Tibial nerve (tissue), 4 donors: ENCODE measurements at regions not wholly inside any gene's neighbourhood (a gene's known extent, or its start where the extent isn't known, plus 50 kb on each side); places are given as distances from the start of the nearest gene placed in this dataset.

Experiments
- DNase-seq, 2 donors: peaks; one replicate each; pipeline ENCODE4 v3.0.0-alpha.2; 2019; ENCODE audit warnings: low spot score in 2 of 2
- H3K27ac ChIP-seq, 4 donors: fragments of 200-600 bp; sonication (generic) in 3 of 4; one replicate each; pipeline ENCODE4 v1.5.1; 2017 to 2019; ENCODE audit warnings: mild to moderate bottlenecking in 1 of 4
- H3K27me3 ChIP-seq, 2 donors: fragments of 200-600 bp; sonication (generic) in 1 of 2; one replicate each; pipeline versions ENCODE4 v1.5.1 to v1.6.0; 2017 to 2019
- H3K36me3 ChIP-seq, 3 donors: fragments of 200-600 bp; sonication (generic); one replicate each; pipeline ENCODE4 v1.5.1; 2018 to 2019
- H3K4me1 ChIP-seq, 4 donors: fragments of 200-600 bp; sonication (generic) in 3 of 4; one replicate each; pipeline ENCODE4 v1.5.1; 2017 to 2019
- H3K4me3 ChIP-seq, 4 donors: fragments of 200-600 bp; sonication (generic) in 3 of 4; one replicate each; pipeline ENCODE4 v1.5.1; 2017 to 2019; ENCODE audit warnings: mild to moderate bottlenecking in 1 of 4, moderate library complexity in 1 of 4
- H3K9me3 ChIP-seq, 4 donors: fragments of 200-600 bp; sonication (generic) in 3 of 4; one replicate each; pipeline ENCODE4 v1.5.1; 2017 to 2019
- CTCF ChIP-seq, 5 experiments: fragments of 200-600 bp in 3 of 5; fragments of 450-650 bp in 2 of 5; sonication (generic) in 3 of 5; IDR thresholded peaks; one replicate each; pipeline ENCODE4 v1.5.1; 2016 to 2019; ENCODE audit warnings: antibody characterized with exemption in 5 of 5, mild to moderate bottlenecking in 3 of 5, moderate library complexity in 2 of 5
- EP300 ChIP-seq, 2 donors: sonication (generic); formaldehyde crosslinking; IDR thresholded peaks; one replicate each; pipeline ENCODE4 v1.6.1; 2017; ENCODE audit warnings: antibody characterized with exemption in 2 of 2, mild to moderate bottlenecking in 1 of 2
- POLR2A ChIP-seq, 2 donors: fragments of 450-650 bp; IDR thresholded peaks; one replicate each; pipeline ENCODE4 v1.6.1; 2017; ENCODE audit warnings: antibody characterized with exemption in 2 of 2, mild to moderate bottlenecking in 2 of 2, moderate library complexity in 2 of 2
- WGBS, 2 donors: methylation state at CpG; one replicate each; pipeline ENCODE4 v1.1.5; 2018; 5-methylcytosine and 5-hydroxymethylcytosine counted together

- H3K9me3 ChIP-seq, result no peaks in the 10 kb centered on the region
- H3K27ac ChIP-seq, result no peak overlapping the region
- H3K4me3 ChIP-seq, result no peak overlapping the region
- no peak for TF ChIP-seq EP300 (IDR thresholded peaks at IDR 0.05)
- no peak for TF ChIP-seq CTCF (IDR thresholded peaks at IDR 0.05)
- no peak for TF ChIP-seq POLR2A (IDR thresholded peaks at IDR 0.05)
- no peaks in the 10 kb centered on the region for H3K27me3 ChIP-seq
- H3K36me3 ChIP-seq, result no peaks in the 10 kb centered on the region
- no peak for DNase-seq
- H3K4me1 ChIP-seq, result no peaks in the 10 kb centered on the region
- WGBS, 2 donors, result 32 to 40% methylated on average over 5 of the region's 5 CpGs
Observed at GRCh38 chr16:9232102-9232770, 140.8 kb downstream of the HAPSTR1 start.

- H3K27me3 ChIP-seq, result no peaks in the 10 kb centered on the region
- H3K27ac ChIP-seq, result no peak overlapping the region
- no peaks in the 10 kb centered on the region for H3K4me1 ChIP-seq
- no peaks in the 10 kb centered on the region for H3K9me3 ChIP-seq
- H3K36me3 ChIP-seq, result no peaks in the 10 kb centered on the region
- no peak overlapping the region for H3K4me3 ChIP-seq
- DNase-seq, result no peak
- WGBS, 2 donors, result 48 to 49% methylated on average over 2 of the region's 2 CpGs
- TF ChIP-seq CTCF (IDR thresholded peaks at IDR 0.05) (no peak), EP300 (IDR thresholded peaks at IDR 0.05) (no peak), POLR2A (IDR thresholded peaks at IDR 0.05) (no peak)
Observed at GRCh38 chr16:9235867-9236266, 144.4 kb downstream of the HAPSTR1 start.

GRCh38 chr16:9236319-9236718 lies 144.9 kb downstream of the HAPSTR1 start:
- no peaks in the 10 kb centered on the region for H3K9me3 ChIP-seq
- DNase-seq, result no peak
- no peaks in the 10 kb centered on the region for H3K27me3 ChIP-seq
- no peak overlapping the region for H3K27ac ChIP-seq
- TF ChIP-seq EP300 (IDR thresholded peaks at IDR 0.05), result no peak
- no peak for TF ChIP-seq CTCF (IDR thresholded peaks at IDR 0.05)
- no peak for TF ChIP-seq POLR2A (IDR thresholded peaks at IDR 0.05)
- no peaks in the 10 kb centered on the region for H3K4me1 ChIP-seq
- H3K36me3 ChIP-seq, result no peaks in the 10 kb centered on the region
- WGBS, 2 donors, result 72 to 75% methylated on average over 5 of the region's 5 CpGs
- no peak overlapping the region for H3K4me3 ChIP-seq

GRCh38 chr16:9238346-9238745 lies 146.9 kb downstream of the HAPSTR1 start:
- H3K4me1 ChIP-seq, result no peaks in the 10 kb centered on the region
- no peaks in the 10 kb centered on the region for H3K27me3 ChIP-seq
- TF ChIP-seq CTCF (IDR thresholded peaks at IDR 0.05), result no peak
- no peak for TF ChIP-seq POLR2A (IDR thresholded peaks at IDR 0.05)
- no peak for TF ChIP-seq EP300 (IDR thresholded peaks at IDR 0.05)
- H3K4me3 ChIP-seq, result no peak overlapping the region
- DNase-seq, result no peak
- no peaks in the 10 kb centered on the region for H3K9me3 ChIP-seq
- 83 to 86% methylated on average over 1 of the region's 1 CpG for WGBS, 2 donors
- no peaks in the 10 kb centered on the region for H3K36me3 ChIP-seq
- H3K27ac ChIP-seq, result no peak overlapping the region

- DNase-seq, result no peak
- Histone ChIP-seq H3K27ac (no peak overlapping the region), H3K9me3 (no peaks in the 10 kb centered on the region), H3K4me1 (no peaks in the 10 kb centered on the region), H3K36me3 (no peaks in the 10 kb centered on the region), H3K27me3 (no peaks in the 10 kb centered on the region), H3K4me3 (no peak overlapping the region)
- TF ChIP-seq CTCF (IDR thresholded peaks at IDR 0.05) (no peak), POLR2A (IDR thresholded peaks at IDR 0.05) (no peak), EP300 (IDR thresholded peaks at IDR 0.05) (no peak)
Observed at GRCh38 chr16:9241177-9241576, 149.7 kb downstream of the HAPSTR1 start.
